GM19438 (cell line): ENCODE measurements at regions not wholly inside any gene's neighbourhood (a gene's known extent, or its start where the extent isn't known, plus 50 kb on each side); places are given as distances from the start of the nearest gene placed in this dataset.

Experiments used
- ATAC-seq: cut with Tn5 transposase; IDR thresholded peaks from one replicate; pipeline ENCODE4 v1.9.1; 2021; ENCODE audit warnings: low read depth; ENCODE audit not compliant: unreplicated experiment

GRCh38 chr20:60955706-60956105 lies 296.4 kb upstream of the CDH4 start:
- no peak for ATAC-seq

GRCh38 chr20:60956194-60956593 lies 295.9 kb upstream of the CDH4 start:
- no peak for ATAC-seq

DNA sequence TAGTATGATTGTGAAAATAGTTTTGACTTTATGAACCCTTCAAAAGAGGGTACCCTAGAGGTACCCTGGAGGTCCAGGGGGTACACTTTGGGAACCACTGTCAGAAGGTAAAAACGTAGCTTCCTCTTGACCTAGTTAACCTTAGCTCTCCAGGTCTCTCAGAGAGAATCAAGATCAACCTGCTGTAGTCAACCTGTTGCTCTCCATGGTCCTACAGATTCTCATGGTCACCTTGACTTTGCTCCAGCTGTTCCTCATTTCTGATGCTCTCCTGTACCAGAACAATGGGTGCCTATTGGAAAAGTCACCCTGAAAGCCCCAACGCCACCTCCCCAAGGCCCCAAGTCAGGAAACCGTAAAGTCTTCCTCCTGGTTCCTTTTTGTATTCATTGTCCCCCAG lies 294.4 kb upstream of the CDH4 start:
- ATAC-seq, result no peak

DNA sequence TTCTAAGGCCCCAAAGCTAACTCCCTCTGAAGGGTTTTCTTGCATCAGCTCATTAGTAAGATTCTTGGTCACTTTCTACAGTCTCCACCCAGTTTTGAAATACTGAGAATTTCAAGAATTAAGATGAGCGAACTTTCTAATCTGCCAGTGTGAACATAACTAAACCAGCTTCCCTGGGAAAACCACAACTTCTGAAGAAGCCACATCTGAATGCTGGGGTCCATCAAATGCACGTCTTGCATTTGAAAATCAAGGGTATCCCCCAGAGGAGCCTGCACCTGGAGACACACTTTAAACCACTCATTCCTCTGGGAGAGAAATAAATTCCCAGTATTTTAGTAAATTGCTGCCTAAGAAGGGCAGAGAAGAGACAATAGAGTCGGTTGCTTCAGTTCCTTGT lies 292.1 kb upstream of the CDH4 start:
- ATAC-seq, result no peak

DNA sequence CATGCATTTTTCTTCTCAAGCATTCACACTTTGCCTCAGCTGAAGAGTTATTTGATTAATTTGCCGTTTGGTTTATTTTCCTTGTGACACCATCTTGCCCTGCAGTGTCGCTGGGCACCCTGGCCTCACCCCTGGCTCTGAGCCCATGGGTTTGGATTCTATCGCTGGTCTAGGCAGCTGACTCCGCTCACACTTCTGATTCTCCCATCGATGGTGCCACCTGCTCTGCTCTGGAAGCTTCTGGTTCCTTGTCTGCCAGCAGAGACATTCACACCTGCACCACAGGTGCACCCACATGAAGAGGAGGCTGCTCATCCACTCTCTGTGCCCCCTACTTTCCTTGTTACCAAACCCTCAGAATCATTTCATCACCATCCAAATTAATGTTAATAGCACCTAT lies 291.6 kb upstream of the CDH4 start:
- no peak for ATAC-seq

DNA sequence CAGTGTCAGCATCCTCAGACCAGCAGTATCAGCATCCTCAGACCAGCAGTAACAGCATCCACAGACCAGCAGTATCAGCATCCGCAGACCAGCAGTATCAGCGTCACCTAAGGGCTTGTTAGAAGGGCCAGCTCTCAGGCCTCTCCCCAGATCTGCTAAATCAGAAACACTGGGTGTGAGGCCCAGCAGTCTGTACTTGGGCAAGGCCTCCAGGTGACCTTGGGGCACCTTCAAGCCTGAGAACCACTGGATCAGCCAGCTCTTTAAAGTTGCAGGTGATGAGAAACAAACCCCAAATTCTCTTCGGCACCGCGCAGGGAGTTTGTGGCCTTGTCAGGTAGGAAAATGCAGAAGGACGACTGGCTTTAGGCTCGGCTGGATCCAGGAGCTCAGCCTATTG lies 290.5 kb upstream of the CDH4 start:
- no peak for ATAC-seq

- ATAC-seq, result no peak
Measured at GRCh38 chr20:60962367-60963045, 289.6 kb upstream of the CDH4 start.

DNA sequence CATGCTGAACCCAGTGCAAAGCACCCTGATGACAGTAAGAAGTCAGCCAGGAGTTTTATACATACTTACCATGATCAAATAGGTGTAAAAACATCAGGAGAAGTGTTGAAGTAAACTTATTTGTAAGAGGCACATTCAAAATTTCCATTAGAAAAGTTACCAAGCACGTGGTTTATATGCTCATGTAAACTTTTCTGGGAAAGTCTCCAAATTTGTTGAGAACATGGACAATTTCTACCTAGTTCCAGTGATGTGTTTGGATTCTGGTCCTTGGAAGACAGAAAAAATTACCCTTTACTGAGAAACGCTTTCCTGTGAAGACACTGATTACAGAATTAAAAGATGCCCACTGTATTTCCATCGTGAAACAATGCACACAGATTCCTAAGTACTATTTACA lies 288.9 kb upstream of the CDH4 start:
- no peak for ATAC-seq

- ATAC-seq, result no peak
Measured at GRCh38 chr20:60964911-60965310, 287.1 kb upstream of the CDH4 start.

GRCh38 chr20:60966031-60966430 lies 286.0 kb upstream of the CDH4 start:
- ATAC-seq, result no peak

- no peak for ATAC-seq
Measured at GRCh38 chr20:60966766-60967165, 285.3 kb upstream of the CDH4 start.

GRCh38 chr20:60967431-60968316 lies 284.4 kb upstream of the CDH4 start:
- no peak for ATAC-seq

- no peak for ATAC-seq
Measured at GRCh38 chr20:60968853-60969720, 283.0 kb upstream of the CDH4 start.

DNA sequence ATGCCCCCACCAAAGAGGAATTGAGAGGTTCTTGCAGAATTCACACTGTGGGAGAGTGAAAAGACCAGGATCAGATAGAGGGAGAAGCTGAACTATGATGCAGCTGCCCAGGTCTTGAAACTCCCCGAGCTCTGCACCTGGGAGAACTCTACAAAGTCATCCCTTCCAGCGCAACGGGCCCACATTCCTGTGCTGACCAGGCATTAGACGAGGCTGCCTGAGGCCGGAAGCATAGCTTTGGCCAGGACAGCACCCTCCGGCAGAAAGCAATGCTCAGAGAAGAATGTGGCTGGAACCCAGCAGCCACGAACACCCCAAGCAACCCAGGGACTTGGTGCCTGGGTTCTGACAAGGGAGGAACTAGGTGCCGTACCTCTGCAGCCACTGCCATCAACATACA lies 281.5 kb upstream of the CDH4 start:
- ATAC-seq, result no peak

DNA sequence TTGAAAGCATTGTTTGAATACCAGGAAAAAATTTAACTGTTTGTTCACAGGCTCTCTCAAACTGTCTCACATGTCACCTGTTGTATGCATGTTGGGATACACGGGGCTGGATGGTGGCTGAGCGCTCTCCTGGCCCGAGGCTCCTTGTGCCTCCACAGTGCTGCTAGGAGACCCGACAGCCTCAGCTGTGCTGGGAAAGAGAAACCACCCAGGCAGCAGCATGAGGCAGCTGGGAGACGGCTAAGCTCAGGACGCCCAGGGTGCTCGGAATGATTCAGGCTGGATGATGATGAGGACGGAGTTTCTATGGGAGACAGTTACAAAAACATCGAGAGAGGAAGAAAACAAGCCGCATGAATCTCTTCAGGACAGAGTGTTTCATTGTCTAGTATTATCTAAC lies 278.0 kb upstream of the CDH4 start:
- ATAC-seq, result no peak

GRCh38 chr20:60974441-60974945 lies 277.6 kb upstream of the CDH4 start:
- ATAC-seq, result no peak

DNA sequence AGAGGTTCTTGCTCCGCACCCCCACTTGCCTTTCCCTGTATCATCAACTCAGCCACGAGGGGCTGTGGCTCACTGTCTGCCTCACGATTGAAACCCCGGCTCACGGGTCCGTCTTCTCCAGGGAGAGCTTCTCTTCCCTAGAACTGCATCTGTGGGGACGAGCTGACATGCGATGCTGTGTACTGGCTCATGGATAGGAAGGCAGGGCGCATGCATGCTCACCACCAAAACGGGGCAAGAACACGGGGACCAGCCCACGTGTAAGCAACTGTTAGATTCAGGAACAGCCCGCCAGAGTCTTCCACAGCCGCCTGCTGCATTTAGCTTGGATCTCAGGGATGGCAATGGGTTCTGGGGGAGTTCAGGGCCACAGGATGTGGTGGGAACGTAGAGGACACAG lies 275.9 kb upstream of the CDH4 start:
- ATAC-seq, result no peak

DNA sequence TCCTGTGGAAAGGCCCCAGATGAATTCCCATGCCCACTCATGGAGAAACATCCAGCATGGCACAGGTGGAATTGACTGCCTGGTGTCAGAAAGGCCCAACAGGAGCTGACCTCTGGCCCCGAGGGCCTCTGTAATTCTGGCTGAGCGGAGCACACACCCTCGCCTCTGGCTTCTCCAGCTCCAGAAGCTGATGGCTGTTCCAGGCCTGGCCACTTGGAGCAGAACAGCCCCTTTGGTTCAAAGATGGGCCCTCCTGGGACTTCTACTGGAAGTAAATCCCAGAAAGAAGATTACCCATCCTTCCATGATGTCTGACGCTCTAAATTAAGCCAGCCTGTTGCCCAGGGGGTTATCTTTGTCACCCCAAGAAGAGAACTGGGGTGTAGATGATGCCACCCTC lies 275.1 kb upstream of the CDH4 start:
- no peak for ATAC-seq

- ATAC-seq, result no peak
Measured at GRCh38 chr20:60977901-60978300, 274.2 kb upstream of the CDH4 start.

- ATAC-seq, result no peak
Measured at GRCh38 chr20:60984666-60985065, 267.4 kb upstream of the CDH4 start.
